DMS 273 (cell line): ENCODE measurements at regions not wholly inside any gene's neighbourhood (a gene's known extent, or its start where the extent isn't known, plus 50 kb on each side); places are given as distances from the start of the nearest gene placed in this dataset.
"Not testable (repeated sequence)": the region's sequence is repeated elsewhere in the genome, so short reads cannot be mapped to it uniquely, and the experiment has no call there.

Experiments
- DNase-seq: peaks from one replicate; lab custom pipeline; 2025; ENCODE audit not compliant: unreplicated experiment; lab: John Stamatoyannopoulos, UW

GRCh38 chr3:89002191-89002590, 105.2 kb upstream of the EPHA3 start:
- DNase-seq: no peak

- DNase-seq: peak; percentile 6
Measured at GRCh38 chr3:89013536-89013935, 93.9 kb upstream of the EPHA3 start.

- DNase-seq: no peak
Measured at GRCh38 chr3:89017531-89017930, 89.9 kb upstream of the EPHA3 start.

GRCh38 chr3:89025185-89025584, 82.2 kb upstream of the EPHA3 start:
- peak; percentile 1 for DNase-seq

- no peak for DNase-seq
Measured at GRCh38 chr3:89032346-89033013, 74.9 kb upstream of the EPHA3 start.

GRCh38 chr3:89034723-89035122, 72.7 kb upstream of the EPHA3 start:
- DNase-seq: not testable (repeated sequence)

- no peak for DNase-seq
Measured at GRCh38 chr3:89038869-89039268, 68.6 kb upstream of the EPHA3 start.

- no peak for DNase-seq
Measured at GRCh38 chr3:89042236-89042835, 65.1 kb upstream of the EPHA3 start.

- peak; percentile 13 for DNase-seq
Measured at GRCh38 chr3:89043406-89043932, 64.0 kb upstream of the EPHA3 start.

- DNase-seq: no peak
Measured at GRCh38 chr3:89046661-89047060, 60.8 kb upstream of the EPHA3 start.

GRCh38 chr3:89049119-89049518, 58.3 kb upstream of the EPHA3 start:
- DNase-seq: peak; percentile 28

GRCh38 chr3:89052386-89052785, 55.0 kb upstream of the EPHA3 start:
- no peak for DNase-seq

GRCh38 chr3:89057398-89057797, 50.0 kb upstream of the EPHA3 start:
- DNase-seq: no peak
